ENCODE measurements at regions not wholly inside any gene's neighbourhood (a gene's known extent, or its start where the extent isn't known, plus 50 kb on each side); places are given as distances from the start of the nearest gene placed in this dataset.

DNA sequence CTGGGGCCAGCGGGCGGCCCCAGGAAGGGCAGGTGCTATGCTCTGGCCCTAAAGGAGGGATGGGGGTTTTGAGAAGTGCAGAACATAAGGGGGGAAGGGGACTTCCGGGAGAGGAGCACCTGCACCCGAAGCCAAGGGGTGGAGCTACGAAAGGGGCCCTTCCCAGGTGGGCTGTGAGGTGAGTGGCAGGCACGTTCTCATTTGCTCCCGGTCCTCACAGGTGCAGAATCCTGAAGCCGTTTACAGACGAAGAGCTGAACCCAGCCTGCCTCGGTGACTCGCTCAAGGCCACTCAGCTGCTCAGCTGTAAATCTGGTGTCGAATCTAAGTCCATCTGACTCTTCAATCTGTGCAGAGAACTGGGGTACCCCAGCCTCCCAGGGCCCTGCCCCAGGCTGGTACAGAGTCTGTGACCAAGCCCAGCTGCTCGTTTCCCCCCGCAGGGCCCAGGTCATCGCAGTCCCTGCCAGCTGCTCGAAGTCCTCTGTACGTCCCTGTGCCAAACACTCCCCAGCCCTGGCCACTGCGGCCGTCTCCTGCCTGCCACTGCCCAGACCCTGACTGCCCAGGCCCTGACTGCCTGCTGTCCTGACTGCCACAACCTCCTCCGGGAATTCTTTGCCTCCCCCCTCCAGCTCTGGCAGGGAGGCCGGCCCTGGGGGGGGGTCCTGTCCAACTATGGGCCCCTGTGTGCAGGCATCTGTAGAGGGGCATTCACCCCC is 53.8 kb upstream of the RXRA start:
- no peak for DNase-seq (ENCODE audit: low read depth)
- H3K4me3 ChIP-seq (ENCODE audit: low read depth, low read length): no peak overlapping the region
- TF ChIP-seq, protein P1, sequence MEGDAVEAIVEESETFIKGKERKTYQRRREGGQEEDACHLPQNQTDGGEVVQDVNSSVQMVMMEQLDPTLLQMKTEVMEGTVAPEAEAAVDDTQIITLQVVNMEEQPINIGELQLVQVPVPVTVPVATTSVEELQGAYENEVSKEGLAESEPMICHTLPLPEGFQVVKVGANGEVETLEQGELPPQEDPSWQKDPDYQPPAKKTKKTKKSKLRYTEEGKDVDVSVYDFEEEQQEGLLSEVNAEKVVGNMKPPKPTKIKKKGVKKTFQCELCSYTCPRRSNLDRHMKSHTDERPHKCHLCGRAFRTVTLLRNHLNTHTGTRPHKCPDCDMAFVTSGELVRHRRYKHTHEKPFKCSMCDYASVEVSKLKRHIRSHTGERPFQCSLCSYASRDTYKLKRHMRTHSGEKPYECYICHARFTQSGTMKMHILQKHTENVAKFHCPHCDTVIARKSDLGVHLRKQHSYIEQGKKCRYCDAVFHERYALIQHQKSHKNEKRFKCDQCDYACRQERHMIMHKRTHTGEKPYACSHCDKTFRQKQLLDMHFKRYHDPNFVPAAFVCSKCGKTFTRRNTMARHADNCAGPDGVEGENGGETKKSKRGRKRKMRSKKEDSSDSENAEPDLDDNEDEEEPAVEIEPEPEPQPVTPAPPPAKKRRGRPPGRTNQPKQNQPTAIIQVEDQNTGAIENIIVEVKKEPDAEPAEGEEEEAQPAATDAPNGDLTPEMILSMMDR (conservative IDR thresholded peaks at IDR 0.05; ENCODE audit: low read depth, low read length): no peak

DNA sequence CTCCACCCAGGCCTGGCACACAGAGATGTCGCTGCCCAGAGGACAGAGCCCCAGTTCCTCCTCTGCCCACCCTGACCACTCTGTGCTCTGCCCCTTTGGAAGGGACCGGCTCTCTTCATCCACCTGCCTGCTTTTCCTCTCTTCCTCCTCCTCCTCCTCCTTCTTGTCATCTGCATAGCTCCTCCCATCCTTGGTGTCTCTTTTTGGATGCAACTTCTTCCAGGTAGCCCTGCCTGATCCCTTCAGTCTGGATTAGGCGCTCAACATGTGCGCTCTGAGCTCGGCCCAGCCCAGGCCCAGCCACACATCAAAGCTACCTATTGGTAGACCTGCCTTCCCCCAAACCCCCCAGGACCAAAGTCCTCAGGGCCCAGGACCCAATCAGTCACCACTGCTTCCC is 52.6 kb upstream of the RXRA start:
- no peak for DNase-seq (ENCODE audit: low read depth)
- H3K4me3 ChIP-seq (ENCODE audit: low read depth, low read length): no peak overlapping the region
- TF ChIP-seq, protein P1 (conservative IDR thresholded peaks at IDR 0.05; ENCODE audit: low read depth, low read length): no peak

DNA sequence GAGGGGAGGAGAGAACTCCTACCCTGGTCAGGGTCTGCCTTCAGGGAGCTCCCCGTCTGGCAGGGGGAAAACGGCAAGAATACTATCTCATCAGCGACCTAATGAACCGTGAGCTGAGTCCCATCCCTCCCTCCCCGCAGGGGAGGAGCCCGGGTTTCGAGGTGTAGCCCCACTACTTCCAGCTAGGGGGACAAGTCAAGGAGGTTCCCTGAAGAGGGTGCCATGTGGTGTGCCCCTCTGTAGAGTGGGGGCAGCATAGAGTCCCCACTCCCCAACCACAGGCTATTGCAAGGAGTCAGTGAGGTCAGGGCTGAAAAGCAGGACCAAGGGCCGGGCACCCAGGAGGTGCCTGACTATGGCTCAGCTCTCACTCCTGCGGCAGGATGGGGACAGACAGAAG is 50.9 kb upstream of the RXRA start:
- no peak overlapping the region for H3K4me3 ChIP-seq (ENCODE audit: low read depth, low read length)
- DNase-seq (ENCODE audit: low read depth): no peak
- TF ChIP-seq, protein P1 (conservative IDR thresholded peaks at IDR 0.05; ENCODE audit: low read depth, low read length): no peak

DNA sequence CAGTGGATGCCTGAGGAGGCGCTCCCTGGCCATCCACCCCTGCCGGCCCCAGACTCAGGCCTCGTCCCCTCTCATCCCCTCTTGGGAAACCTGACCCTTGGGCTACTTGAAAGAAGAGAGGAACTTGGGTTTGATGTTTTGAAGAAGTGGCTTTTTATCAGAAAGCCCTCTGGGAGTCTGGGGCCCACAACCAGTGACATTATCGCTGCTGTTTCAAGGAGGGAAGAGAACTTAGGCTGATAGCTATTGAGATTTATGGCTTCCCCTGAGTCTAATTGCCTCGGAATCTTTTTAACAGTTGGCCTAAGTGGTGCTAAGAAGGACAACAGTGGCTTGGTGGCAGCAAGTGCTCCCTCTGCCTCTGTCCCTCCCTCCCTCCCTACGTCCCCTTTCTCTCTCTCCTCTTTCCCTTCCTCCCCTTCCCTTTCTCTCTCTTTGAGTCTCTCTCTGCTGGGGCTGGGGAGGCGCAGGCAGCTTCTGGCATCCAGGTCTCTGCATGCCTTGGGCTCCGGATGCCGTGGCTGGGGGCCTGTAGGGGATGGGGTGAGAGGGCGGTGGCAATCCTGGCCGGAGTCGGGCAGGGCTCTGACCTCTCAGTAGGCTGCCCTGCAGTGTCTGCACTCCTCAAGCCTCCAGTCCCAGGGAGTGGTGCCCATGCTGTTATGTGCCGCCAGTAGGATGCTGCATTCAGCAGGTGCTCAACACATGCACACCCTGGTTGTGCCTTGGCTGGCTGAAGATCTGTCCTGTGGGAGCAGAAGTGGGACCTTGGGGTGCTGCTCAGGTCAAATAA is 49.6 kb upstream of the RXRA start:
- TF ChIP-seq, protein P1 (conservative IDR thresholded peaks at IDR 0.05; ENCODE audit: low read depth, low read length): no peak
- DNase-seq (ENCODE audit: low read depth): no peak

More for the DNA sequence above, 49.6 kb upstream of the RXRA start:
- no peak overlapping the region for H3K4me3 ChIP-seq (ENCODE audit: low read depth, low read length)
